Trophoblast cell (in vitro differentiated cells and primary cell): ENCODE measurements at regions not wholly inside any gene's neighbourhood (a gene's known extent, or its start where the extent isn't known, plus 50 kb on each side); places are given as distances from the start of the nearest gene placed in this dataset.

Experiments used
- DNase-seq, 2 donors: peaks; one replicate each; pipeline ENCODE4 v3.0.0-alpha.2; 2016
- H2AFZ ChIP-seq: 2 replicates; pipeline ENCODE4 v1.6.1; 2013; ENCODE audit warnings: low read length, moderate library complexity, mild to moderate bottlenecking; ENCODE audit not compliant: insufficient read depth, poor library complexity
- H2AK5ac ChIP-seq: 2 replicates; pipeline ENCODE4 v1.6.1; 2013; ENCODE audit warnings: mild to moderate bottlenecking, low read length
- H2BK120ac ChIP-seq: 2 replicates; pipeline ENCODE4 v1.6.1; 2013; ENCODE audit warnings: low read length, mild to moderate bottlenecking, moderate library complexity; ENCODE audit not compliant: insufficient read depth, poor library complexity
- H2BK12ac ChIP-seq: 2 replicates; pipeline ENCODE4 v1.6.1; 2013; ENCODE audit warnings: mild to moderate bottlenecking, low read length, moderate library complexity
- H2BK5ac ChIP-seq: 2 replicates; pipeline ENCODE4 v1.6.1; 2013; ENCODE audit warnings: low read length, low read depth, moderate library complexity, mild to moderate bottlenecking; ENCODE audit not compliant: poor library complexity
- H3K14ac ChIP-seq: 2 replicates; pipeline ENCODE4 v1.6.1; 2013; ENCODE audit warnings: mild to moderate bottlenecking, low read length
- H3K18ac ChIP-seq: 2 replicates; pipeline ENCODE4 v1.6.1; 2013; ENCODE audit warnings: mild to moderate bottlenecking, low read length
- H3K23ac ChIP-seq: 2 replicates; pipeline ENCODE4 v1.6.1; 2013; ENCODE audit warnings: low read length
- H3K27ac ChIP-seq: 2 replicates; pipeline ENCODE4 v1.5.1; 2013; ENCODE audit warnings: low read depth, mild to moderate bottlenecking, inconsistent platforms, low read length, moderate library complexity
- H3K27me3 ChIP-seq: 2 replicates; pipeline ENCODE4 v1.6.1; 2013; ENCODE audit warnings: inconsistent platforms, mild to moderate bottlenecking, low read length, moderate library complexity; ENCODE audit not compliant: insufficient read depth
- H3K36me3 ChIP-seq, 2 experiments: 1 replicate in 1 of 2; 2 replicates in 1 of 2; pipeline ENCODE4 v1.6.1; 2013; ENCODE audit warnings: low read length in 2 of 2, mild to moderate bottlenecking in 2 of 2, moderate library complexity in 1 of 2; ENCODE audit not compliant: insufficient read depth in 2 of 2, control insufficient read depth in 1 of 2
- H3K4ac ChIP-seq: 2 replicates; pipeline ENCODE4 v1.6.1; 2013; ENCODE audit warnings: low read depth, mild to moderate bottlenecking, low read length, moderate library complexity
- H3K4me1 ChIP-seq, 2 experiments: 1 replicate in 1 of 2; 2 replicates in 1 of 2; pipeline ENCODE4 v1.6.1; 2013; ENCODE audit warnings: low read length in 2 of 2, mild to moderate bottlenecking in 2 of 2, moderate library complexity in 1 of 2; ENCODE audit not compliant: insufficient read depth in 2 of 2, control insufficient read depth in 1 of 2
- H3K4me2 ChIP-seq: 2 replicates; pipeline ENCODE4 v1.6.1; 2013; ENCODE audit warnings: inconsistent platforms, mild to moderate bottlenecking, low read length, moderate library complexity
- H3K4me3 ChIP-seq: 2 replicates; pipeline ENCODE4 v1.5.1; 2013; ENCODE audit warnings: mild to moderate bottlenecking, low read depth, low read length, inconsistent platforms
- H3K79me1 ChIP-seq: one replicate; pipeline ENCODE4 v1.6.1; 2013; ENCODE audit warnings: low read length
- H3K79me2 ChIP-seq: 2 replicates; pipeline ENCODE4 v1.6.1; 2013; ENCODE audit warnings: low read length, mild to moderate bottlenecking; ENCODE audit not compliant: control insufficient read depth, insufficient read depth, poor library complexity
- H3K9ac ChIP-seq: 2 replicates; pipeline ENCODE4 v1.6.1; 2013; ENCODE audit warnings: mild to moderate bottlenecking, low read length
- H3K9me3 ChIP-seq: 2 replicates; pipeline ENCODE4 v1.6.1; 2013; ENCODE audit warnings: low read depth, mild to moderate bottlenecking, control low read depth, inconsistent platforms, low read length; ENCODE audit not compliant: insufficient read depth
- H4K12ac ChIP-seq: 2 replicates; pipeline ENCODE4 v1.6.1; 2013; ENCODE audit warnings: low read depth, mild to moderate bottlenecking, low read length, moderate library complexity
- H4K8ac ChIP-seq: 2 replicates; pipeline ENCODE4 v1.6.1; 2013; ENCODE audit warnings: low read depth, mild to moderate bottlenecking, low read length, moderate library complexity
- H4K91ac ChIP-seq: one replicate; pipeline ENCODE4 v1.6.1; 2013; ENCODE audit warnings: low read depth, mild to moderate bottlenecking, low read length, moderate library complexity
- WGBS: extraction: QIAGEN DNeasy Blood & Tissue Kit; methylation state at CpG from one replicate; pipeline ENCODE4 v1.1.7; 2013; ENCODE audit warnings: missing lambda C conversion rate; ENCODE audit not compliant: insufficient read length, insufficient coverage; ENCODE audit errors: extremely low coverage; 5-methylcytosine and 5-hydroxymethylcytosine counted together

DNA sequence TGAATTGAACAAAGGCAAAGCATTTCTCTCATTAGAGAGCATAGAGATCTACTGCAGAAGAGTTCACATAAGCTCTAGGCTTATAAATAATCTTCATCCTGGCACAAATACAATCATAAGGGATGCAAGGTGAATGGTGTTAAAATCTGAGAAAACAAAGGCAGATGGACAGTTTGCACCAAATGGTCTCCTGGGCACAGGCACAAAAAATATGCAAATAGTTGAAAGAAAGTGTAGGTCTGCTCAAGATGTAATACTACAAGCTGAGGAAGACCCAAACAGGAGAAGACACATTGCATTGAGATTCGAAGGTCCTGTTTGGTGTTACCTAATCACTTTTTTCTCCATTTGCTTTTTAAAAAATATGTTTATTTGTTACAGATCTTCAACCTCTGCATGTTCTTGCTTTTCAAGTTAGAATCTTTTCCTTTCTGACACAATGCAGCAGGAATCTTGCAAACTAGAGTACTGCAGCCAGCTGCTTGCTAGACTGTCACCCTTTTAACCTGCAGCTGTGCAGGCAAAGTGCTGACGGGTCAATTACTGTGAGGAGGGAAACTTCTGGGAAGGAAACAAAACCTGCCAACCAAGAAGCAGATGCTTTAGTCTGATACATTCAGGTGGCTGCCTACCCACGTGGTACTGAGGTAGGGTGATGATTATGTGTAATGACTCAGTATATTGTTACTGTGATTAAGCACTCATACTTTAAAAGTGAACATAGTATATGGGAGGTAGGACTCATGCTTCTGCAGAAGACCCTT lies 1048.6 kb upstream of the SEMA6A start:
- H2BK5ac ChIP-seq: no peak overlapping the region
- no peaks in the 10 kb centered on the region for H3K9me3 ChIP-seq
- no peaks in the 10 kb centered on the region for H3K4me1 ChIP-seq
- H3K4me3 ChIP-seq: no peak overlapping the region
- no peak overlapping the region for H3K14ac ChIP-seq
- no peaks in the 10 kb centered on the region for H3K79me2 ChIP-seq
- no peak overlapping the region for H3K4ac ChIP-seq
- H2BK120ac ChIP-seq: no peak overlapping the region
- no peak overlapping the region for H3K18ac ChIP-seq
- H3K36me3 ChIP-seq: no peaks in the 10 kb centered on the region
- no peak overlapping the region for H4K91ac ChIP-seq
- no peak overlapping the region for H4K12ac ChIP-seq
- no peak overlapping the region for H3K4me2 ChIP-seq
- peak; percentile 6 for DNase-seq
- H3K79me1 ChIP-seq: no peaks in the 10 kb centered on the region
- H2AFZ ChIP-seq: no peak overlapping the region
- H4K8ac ChIP-seq: no peak overlapping the region
- no peak overlapping the region for H3K9ac ChIP-seq
- H2AK5ac ChIP-seq: no peak overlapping the region
- H3K23ac ChIP-seq: no peak overlapping the region
- no peak overlapping the region for H2BK12ac ChIP-seq
- H3K27ac ChIP-seq: no peak overlapping the region
- no peaks in the 10 kb centered on the region for H3K27me3 ChIP-seq
- no CpG with 5 or more reads among the region's 3 CpGs for WGBS

DNA sequence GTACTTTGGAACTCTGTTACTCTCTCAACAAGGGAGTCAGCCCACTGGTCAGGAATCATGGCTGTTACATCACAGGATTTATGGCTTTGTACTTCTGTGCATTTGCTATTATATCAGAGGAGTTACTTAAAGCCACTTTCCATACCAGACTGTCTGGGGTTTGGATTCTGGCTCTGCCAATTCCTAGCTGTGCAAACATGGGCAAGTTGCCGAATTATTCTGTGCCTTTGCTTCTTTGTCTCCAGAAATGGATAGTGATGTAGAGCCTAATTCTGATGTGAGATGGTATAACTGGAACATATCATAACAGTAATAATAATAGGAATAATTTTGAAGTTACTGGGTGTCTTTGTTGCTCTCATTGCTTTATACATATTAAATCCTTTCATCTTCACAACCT lies 1047.3 kb upstream of the SEMA6A start:
- Histone ChIP-seq H3K79me2 (no peaks in the 10 kb centered on the region), H3K18ac (no peak overlapping the region), H3K4ac (no peak overlapping the region), H3K23ac (no peak overlapping the region), H3K36me3 (no peaks in the 10 kb centered on the region), H2BK12ac (no peak overlapping the region), H3K4me3 (no peak overlapping the region), H3K79me1 (no peaks in the 10 kb centered on the region), H3K9ac (no peak overlapping the region), H2AK5ac (no peak overlapping the region), H4K91ac (no peak overlapping the region), H3K9me3 (no peaks in the 10 kb centered on the region), H3K4me2 (no peak overlapping the region), H2BK120ac (no peak overlapping the region), H3K14ac (no peak overlapping the region), H2AFZ (no peak overlapping the region), H3K27me3 (no peaks in the 10 kb centered on the region), H3K27ac (no peak overlapping the region), H2BK5ac (no peak overlapping the region), H3K4me1 (no peaks in the 10 kb centered on the region), H4K12ac (no peak overlapping the region), H4K8ac (no peak overlapping the region)
- no peak for DNase-seq
- no CpG with 5 or more reads among the region's 1 CpG for WGBS

DNA sequence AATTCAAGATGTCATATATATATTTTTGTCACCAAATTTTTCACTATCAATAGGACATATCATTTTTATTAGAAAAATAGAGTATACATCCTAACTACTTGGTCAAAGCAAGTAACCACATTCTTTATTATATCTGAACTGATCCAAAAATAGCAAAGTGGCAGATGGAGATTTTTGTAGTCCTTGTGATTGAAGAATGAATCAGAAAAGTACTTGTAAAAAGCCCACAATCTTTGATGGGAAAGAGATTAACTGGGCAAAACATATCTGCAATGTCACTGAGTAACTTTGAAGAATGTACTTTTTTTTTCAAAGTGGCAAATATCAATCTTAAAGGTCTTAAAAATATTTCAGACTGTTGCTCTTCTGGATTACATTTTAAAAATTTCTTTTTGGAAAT lies 1040.6 kb upstream of the SEMA6A start:
- no peak overlapping the region for H3K4ac ChIP-seq
- no peak overlapping the region for H3K14ac ChIP-seq
- no peak for DNase-seq
- H3K18ac ChIP-seq: no peak overlapping the region
- H3K4me1 ChIP-seq: no peaks in the 10 kb centered on the region
- no peaks in the 10 kb centered on the region for H3K36me3 ChIP-seq
- H3K9ac ChIP-seq: no peak overlapping the region
- H3K4me2 ChIP-seq: no peak overlapping the region
- no peak overlapping the region for H2AK5ac ChIP-seq
- H2AFZ ChIP-seq: no peak overlapping the region
- no peak overlapping the region for H3K4me3 ChIP-seq
- H3K23ac ChIP-seq: no peak overlapping the region
- no peak overlapping the region for H4K12ac ChIP-seq
- no peaks in the 10 kb centered on the region for H3K79me2 ChIP-seq
- H2BK5ac ChIP-seq: no peak overlapping the region
- no peaks in the 10 kb centered on the region for H3K79me1 ChIP-seq
- no peak overlapping the region for H4K91ac ChIP-seq
- no peaks in the 10 kb centered on the region for H3K9me3 ChIP-seq
- H4K8ac ChIP-seq: no peak overlapping the region
- no peak overlapping the region for H3K27ac ChIP-seq
- H2BK120ac ChIP-seq: no peak overlapping the region
- no peaks in the 10 kb centered on the region for H3K27me3 ChIP-seq
- no peak overlapping the region for H2BK12ac ChIP-seq

DNA sequence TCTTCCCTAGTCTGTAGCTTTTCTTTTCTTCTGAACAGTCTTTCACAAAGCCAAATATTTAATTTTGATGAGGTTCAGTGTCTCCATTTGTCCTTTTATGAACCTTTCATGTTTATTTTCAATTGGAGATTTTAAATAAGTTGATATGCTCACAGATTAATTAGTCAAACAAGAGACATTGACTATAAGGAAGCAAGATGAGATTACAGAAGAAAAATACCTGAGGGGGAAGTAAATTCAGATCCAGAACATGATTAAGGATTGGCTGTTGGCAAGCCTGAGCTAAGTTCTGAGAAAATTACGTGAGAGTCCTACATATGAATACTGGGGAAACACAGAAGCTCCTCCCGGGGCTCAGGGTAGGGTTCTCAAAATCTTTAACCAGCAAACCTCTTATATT lies 1039.8 kb upstream of the SEMA6A start:
- H3K23ac ChIP-seq: no peak overlapping the region
- H2BK12ac ChIP-seq: no peak overlapping the region
- H2BK5ac ChIP-seq: no peak overlapping the region
- no peaks in the 10 kb centered on the region for H3K27me3 ChIP-seq
- no peaks in the 10 kb centered on the region for H3K79me2 ChIP-seq
- no peak overlapping the region for H3K4me2 ChIP-seq
- no peak overlapping the region for H4K12ac ChIP-seq
- H3K14ac ChIP-seq: no peak overlapping the region
- no peak for DNase-seq
- no peaks in the 10 kb centered on the region for H3K79me1 ChIP-seq
- H3K36me3 ChIP-seq: no peaks in the 10 kb centered on the region
- H2AFZ ChIP-seq: no peak overlapping the region
- no peak overlapping the region for H3K27ac ChIP-seq
- H2BK120ac ChIP-seq: no peak overlapping the region
- no peak overlapping the region for H4K91ac ChIP-seq
- no peak overlapping the region for H3K9ac ChIP-seq
- WGBS: no CpG with 5 or more reads among the region's 2 CpGs
- no peaks in the 10 kb centered on the region for H3K9me3 ChIP-seq
- H3K4ac ChIP-seq: no peak overlapping the region
- no peak overlapping the region for H4K8ac ChIP-seq
- H2AK5ac ChIP-seq: no peak overlapping the region
- H3K4me1 ChIP-seq: no peaks in the 10 kb centered on the region
- H3K18ac ChIP-seq: no peak overlapping the region
- H3K4me3 ChIP-seq: no peak overlapping the region
